ENCODE measurements at regions not wholly inside any gene's neighbourhood (a gene's known extent, or its start where the extent isn't known, plus 50 kb on each side); places are given as distances from the start of the nearest gene placed in this dataset.

- TF ChIP-seq, protein P1, sequence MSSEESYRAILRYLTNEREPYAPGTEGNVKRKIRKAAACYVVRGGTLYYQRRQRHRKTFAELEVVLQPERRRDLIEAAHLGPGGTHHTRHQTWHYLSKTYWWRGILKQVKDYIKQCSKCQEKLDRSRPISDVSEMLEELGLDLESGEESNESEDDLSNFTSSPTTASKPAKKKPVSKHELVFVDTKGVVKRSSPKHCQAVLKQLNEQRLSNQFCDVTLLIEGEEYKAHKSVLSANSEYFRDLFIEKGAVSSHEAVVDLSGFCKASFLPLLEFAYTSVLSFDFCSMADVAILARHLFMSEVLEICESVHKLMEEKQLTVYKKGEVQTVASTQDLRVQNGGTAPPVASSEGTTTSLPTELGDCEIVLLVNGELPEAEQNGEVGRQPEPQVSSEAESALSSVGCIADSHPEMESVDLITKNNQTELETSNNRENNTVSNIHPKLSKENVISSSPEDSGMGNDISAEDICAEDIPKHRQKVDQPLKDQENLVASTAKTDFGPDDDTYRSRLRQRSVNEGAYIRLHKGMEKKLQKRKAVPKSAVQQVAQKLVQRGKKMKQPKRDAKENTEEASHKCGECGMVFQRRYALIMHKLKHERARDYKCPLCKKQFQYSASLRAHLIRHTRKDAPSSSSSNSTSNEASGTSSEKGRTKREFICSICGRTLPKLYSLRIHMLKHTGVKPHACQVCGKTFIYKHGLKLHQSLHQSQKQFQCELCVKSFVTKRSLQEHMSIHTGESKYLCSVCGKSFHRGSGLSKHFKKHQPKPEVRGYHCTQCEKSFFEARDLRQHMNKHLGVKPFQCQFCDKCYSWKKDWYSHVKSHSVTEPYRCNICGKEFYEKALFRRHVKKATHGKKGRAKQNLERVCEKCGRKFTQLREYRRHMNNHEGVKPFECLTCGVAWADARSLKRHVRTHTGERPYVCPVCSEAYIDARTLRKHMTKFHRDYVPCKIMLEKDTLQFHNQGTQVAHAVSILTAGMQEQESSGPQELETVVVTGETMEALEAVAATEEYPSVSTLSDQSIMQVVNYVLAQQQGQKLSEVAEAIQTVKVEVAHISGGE (CRISPR knock-in tag; IDR thresholded peaks at IDR 0.05) = no peak
- no peak for TF ChIP-seq HDAC6 (IDR thresholded peaks at IDR 0.05; ENCODE audit: unreplicated experiment)
- no peak for TF ChIP-seq TBL1XR1 (IDR thresholded peaks at IDR 0.05; ENCODE audit: low read depth, low read length)
Observed at GRCh38 chr10:121245754-121246153, 352.5 kb downstream of the FGFR2 start (continued).

GRCh38 chr10:121248266-121248665 lies 350.0 kb downstream of the FGFR2 start:
- Histone ChIP-seq H3K9me3 (replicated peaks; ENCODE audit: control insufficient read depth, insufficient read depth, low read length) (no peaks in the 10 kb centered on the region), H3K79me2 (ENCODE audit: control insufficient read depth, insufficient read depth, low read length) (no peaks in the 10 kb centered on the region), H3K36me3 (ENCODE audit: control insufficient read depth in 2 of 2, insufficient read depth in 2 of 2, low read length in 1 of 2) (no peaks in the 10 kb centered on the region), H3K4me2 (ENCODE audit: control insufficient read depth, insufficient read depth) (no peak overlapping the region), H3K27ac (ENCODE audit: control insufficient read depth, insufficient read depth) (no peak overlapping the region), H4K20me1 (ENCODE audit: control insufficient read depth, insufficient read depth) (no peaks in the 10 kb centered on the region), H3K4me3 (no peak overlapping the region), H3K4me1 (ENCODE audit: control insufficient read depth, insufficient read depth, low read length) (no peaks in the 10 kb centered on the region), H3K27me3 (replicated peaks in 1 of 2; ENCODE audit: control insufficient read depth in 2 of 2, insufficient read depth in 2 of 2, low read length in 1 of 2) (no peaks in the 10 kb centered on the region), H2AFZ (ENCODE audit: control insufficient read depth, low read depth, low read length) (no peak overlapping the region), H3K9ac (ENCODE audit: control insufficient read depth, insufficient read depth, low read length) (no peak overlapping the region)
- POLR2A ChIA-PET = no interaction called here
- ATAC-seq (no peak), FAIRE-seq (no peak), DNase-seq (ENCODE audit: low read depth, low spot score) (no peak)
- CTCF ChIA-PET = no interaction called here
- RAD21 ChIA-PET (ENCODE audit: unreplicated experiment) = no interaction called here
- SMC1A ChIA-PET (ENCODE audit: uncharacterized antibody, unreplicated experiment) = no interaction called here
- no TSS peak for BruUV-seq (replicated peaks)
- intact Hi-C loops (cut with micrococcal nuclease; ENCODE audit: unreplicated experiment) (no loop called here), in situ Hi-C loops (cut with MboI) (no loop called here)
- no peak for TF ChIP-seq POLR2AphosphoS5 (IDR thresholded peaks at IDR 0.05; ENCODE audit: low read length)
- 8% methylated on average over 6 of the region's 6 CpGs for WGBS (ENCODE audit: insufficient coverage, insufficient replicate concordance, low lambda C conversion rate, missing lambda C conversion rate)

All from GM12878 (cell line).